Stimulated activated CD4-positive, alpha-beta T cell treated with anti-CD3 and anti-CD28 coated beads, Interleukin-4, amount 100 ng/mL, for 48 hours (primary cell): ENCODE measurements at regions not wholly inside any gene's neighbourhood (a gene's known extent, or its start where the extent isn't known, plus 50 kb on each side); places are given as distances from the start of the nearest gene placed in this dataset.

Experiments used
- DNase-seq, 2 donors: peaks; one replicate each; pipeline ENCODE4 v3.0.0-alpha.2; 2020; ENCODE audit warnings: low read depth in 2 of 2

DNA sequence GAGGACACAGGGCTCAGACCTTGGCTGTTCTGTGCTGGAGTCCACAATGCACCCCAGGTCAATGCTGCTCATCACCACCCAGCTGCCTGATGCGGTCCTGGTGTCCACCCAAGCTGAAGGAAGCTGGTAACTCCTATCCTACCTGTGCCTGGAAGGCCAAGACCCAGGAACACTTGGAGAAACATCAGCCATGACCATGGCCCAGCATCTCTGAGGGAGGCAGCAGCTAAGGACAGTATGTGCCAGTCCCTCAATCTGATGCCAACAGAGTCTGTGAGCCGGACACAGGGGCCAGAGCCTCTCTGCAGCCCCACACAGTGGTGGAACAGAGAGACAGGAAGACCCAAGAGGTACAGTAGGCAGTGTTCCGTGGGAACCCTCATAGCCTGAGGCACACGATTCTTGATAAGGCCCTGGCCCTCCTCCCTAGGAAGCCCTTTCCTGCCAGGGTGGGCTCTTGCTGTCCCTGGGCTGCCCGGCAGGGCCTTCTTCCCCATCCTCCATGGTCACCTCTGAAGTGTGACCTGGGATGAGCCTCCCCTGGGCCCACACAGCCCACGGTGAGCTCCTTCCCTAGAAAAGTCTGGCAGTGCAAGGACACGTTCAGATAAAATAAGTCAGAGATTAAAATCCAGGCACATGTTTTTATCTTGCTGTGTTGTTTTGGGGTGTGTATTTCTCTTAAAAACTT is 170.7 kb downstream of the THBS2 start:
- DNase-seq, result no peak

DNA sequence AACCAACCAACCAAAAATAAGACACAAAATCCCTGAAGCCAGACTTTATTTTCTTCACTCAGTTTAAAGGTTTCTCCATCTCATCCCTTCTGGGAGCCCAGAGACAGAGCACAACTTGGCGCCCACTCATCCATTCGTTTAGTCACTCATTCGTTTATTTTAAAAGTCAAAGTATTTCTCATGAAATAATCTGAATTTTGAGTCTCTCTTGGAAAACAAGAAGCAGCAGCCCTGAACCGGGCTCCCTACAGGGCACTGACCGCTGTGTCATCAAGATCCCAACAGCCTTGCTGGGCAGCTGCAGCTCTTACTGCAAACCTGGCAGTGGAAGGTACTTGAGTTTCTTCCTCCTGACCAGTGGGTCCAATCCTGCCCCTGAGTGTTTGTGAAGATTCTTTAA is 171.6 kb downstream of the THBS2 start:
- no peak for DNase-seq

DNA sequence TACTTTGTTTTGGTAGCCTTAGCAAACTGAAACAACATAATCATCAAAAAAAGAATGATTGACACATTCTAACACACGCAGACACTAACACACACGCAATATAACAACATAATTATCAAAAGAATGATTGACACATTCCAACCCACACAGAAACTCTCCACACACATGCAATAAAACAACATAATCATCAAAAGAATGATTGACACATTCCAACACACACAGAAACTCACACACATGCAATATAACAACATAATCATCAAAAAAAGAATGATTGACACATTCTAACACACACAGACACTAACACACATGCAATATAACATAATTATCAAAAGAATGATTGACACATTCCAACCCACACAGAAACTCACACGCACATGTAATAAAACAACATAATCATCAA is 172.4 kb downstream of the THBS2 start:
- DNase-seq, result no peak

DNA sequence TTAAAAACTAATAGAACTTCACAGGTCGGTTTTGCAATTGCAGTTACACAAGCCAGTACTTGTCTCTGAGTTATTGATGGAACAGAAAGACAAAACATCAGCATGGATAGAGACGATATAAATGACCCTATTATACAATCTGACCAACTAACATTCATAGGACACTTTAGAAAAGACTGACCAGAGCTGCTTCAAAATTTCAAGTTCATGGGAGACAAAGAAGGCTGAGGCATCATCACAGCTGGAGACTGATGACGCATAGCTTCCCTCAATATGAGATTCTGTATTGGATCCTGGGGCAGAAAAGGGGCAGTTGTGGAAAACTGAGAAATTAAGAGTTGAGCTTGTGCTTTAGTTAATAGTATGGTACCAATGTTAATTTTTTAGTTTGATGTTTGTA is 174.0 kb downstream of the THBS2 start:
- DNase-seq, result no peak

DNA sequence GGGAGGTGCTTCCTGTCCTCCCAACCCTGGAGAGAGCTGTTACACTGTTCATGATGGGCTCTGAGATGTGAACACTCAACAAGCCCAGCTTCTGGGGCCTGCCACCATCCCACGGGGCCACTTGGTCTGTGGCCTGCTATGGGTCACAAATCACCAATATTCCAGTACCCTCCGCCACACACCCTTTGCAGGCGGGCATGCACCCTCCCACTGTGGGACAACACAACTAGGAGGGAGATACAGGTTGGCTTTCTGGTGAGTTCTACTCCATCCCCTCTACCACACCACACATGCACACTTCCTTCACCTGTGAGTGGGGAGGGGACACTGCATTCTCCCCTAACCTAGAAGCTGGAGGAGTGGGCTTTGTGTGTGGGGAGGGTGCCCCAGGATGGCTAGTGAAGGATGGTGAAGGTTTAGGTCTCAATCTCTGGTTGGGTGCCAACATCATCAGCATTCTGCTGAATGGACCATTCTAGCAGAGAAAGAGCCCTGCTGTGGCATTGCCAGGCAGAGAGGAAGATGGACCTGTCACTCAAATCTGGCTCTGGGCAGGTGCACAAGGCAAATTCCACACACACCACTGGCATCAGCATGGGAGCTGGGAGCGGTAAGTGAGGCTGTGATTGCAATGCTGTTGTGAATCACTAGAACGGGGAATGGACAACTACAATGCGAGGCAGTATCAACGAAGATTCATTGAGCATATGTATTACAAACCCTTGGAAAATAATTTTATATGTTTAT is 175.1 kb downstream of the THBS2 start:
- no peak for DNase-seq

DNA sequence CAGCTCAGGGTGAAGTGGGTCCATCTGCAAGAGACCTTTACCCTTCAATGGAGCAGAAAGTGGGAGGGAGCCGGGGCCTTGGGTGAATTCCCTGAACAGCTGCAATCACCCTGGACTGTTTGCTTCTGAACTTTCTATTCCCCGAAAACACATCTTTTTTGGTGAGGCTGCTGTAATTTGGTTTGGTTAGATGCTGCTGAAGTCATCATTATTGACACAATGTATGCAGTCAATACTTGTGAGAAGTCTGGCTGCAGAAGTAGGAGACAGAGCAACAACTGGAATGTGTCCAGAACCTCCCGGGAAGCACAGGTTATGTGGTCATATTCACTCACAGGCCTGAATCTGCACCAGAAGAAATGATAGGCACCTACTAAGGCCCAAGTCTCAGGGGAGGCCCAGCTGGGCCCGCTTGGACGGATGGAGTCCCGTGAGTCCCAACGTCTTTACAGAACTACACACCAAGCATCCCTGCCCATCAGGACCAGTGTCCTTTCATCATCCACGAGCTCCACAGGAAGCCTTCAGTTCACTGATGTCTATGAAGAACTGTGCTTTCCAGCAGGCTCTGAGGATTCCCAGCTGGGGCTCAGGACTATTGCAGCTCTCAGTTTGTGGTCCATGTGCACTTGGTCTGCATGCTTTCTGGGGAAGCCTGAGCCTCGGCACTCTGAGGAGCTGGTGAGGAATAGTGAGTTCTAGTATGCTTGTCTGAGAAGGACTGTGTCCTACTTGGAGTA is 177.6 kb downstream of the THBS2 start:
- DNase-seq, result no peak

DNA sequence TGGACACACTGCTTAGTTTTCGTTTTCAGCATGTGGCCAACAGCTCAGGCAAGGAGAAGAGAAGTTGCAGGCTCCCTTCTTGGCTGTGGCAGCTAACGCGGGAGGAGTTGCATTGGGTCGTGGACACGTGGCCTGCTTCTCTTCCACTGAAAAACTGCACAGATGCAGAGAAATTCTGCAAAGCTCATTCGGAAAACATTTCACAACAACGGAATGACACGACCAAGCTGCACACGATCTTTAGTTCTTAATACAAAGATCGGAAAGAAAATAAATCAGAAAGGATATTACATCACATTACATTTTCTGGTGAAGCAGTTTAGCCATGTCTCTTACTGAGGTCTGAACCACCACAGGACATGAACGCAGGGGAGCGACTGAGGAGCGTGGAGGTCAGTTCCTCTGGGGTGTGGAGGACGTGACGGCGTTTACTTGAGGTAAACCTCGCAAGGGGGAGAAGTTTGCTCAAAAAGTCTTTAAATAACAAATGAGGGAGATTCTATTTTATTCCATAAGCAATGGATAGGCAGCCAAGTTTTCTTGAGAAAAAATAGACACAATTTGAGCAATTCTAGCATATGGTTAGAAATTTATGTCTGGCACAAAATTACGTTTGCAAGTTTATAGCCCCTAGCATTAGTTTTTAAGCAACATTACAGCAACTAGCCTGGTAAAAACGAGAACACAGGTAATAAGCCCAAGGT is 178.3 kb downstream of the THBS2 start:
- DNase-seq, result no peak

DNA sequence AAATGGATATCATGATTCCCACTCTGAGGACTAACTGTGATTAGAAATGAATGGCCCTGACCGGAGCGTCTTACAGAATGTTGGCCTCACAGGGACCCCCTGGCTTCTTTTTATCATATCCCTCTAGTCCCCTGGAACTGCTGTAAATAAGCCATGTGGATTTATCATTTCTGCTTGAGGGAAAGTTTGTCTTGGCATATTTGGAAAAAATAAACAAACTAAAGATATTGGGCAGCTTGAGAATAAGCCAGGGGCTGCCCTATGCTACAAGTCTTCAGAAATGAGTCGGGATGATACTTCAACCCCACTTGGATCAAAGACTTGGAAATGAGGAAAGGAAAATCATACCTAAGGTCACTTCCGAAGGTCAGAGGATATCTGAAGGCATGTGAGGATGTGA is 179.1 kb downstream of the THBS2 start:
- DNase-seq, result no peak

DNA sequence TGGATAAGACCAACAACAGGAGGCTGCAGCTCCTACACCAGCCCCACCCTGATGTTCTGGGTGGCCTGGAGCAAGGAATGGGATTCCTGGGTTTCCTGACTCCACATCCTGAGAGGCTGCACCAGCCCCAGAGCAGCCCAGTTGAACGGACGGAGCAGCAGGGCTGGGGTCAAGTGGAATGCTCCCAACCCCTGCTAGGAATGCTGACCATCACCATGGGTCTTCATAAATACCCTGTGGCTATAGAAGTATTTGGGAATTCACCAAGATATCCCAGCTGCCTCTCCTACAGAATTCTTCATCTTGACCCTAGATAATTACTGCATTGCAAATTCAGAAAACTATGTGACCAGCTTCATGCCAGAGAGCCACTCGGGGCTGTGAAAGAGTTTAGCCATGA is 180.3 kb downstream of the THBS2 start:
- no peak for DNase-seq

DNA sequence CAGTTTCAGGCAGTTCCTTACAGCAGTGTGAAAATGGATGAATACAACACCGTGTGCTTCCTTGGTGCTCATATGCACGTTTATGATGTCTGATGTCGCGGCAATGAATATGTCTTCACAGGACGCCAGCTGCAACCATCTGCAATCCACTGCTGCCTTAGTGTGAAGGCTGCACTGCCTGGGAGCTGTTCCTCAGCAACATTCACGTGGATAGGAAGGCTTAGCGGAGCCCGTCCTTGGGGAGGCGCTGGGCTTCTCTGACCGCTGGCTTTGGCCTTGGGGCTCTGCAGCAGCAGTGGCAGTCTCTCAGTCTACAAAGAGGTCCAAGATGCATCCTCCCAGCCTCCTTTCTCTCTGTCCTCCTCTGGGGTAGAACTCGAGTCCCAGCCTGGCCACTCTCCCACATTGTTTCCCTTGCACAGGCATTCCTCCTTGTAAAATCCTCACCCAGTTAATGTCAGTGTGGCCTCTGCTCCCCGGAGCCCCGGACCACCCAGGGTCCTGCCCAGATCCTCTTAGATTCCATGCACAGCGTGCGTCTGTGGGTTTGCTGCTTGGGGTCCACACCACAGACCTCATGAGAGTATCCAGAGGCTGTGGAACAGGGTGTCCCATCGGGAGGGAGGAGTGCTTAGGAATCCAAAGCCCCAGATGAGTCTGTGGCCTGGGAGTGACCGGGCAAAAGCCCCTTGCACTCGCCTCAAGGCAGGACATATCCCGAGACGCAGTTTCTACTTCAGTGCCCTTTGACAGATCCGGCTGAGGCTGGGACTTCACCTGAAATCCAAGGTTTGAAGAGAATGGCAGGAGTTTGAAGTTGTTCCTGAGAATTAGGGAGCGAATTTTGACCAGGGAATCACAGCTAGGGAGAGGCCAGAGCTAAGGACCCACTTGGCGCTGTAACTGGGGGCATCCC is 181.3 kb downstream of the THBS2 start:
- DNase-seq, result no peak

DNA sequence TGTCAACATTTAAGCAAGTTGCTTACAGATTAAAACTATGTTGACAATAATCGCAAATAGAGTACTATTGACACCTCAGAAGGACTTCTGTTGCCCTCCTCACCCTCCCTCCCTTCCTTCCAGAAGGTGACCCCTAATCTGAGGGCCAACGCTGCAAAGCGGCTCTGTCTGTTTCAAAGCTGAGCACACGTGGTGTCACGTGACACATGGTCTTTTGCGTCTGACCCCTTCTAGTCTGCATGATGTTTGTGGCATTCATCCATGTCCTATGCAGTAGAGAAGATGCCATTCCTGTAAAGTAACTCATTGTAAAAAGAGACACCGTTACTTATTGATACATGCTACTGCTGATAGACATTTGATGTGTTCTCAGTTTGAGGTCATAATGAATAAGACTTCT is 182.3 kb downstream of the THBS2 start:
- no peak for DNase-seq

DNA sequence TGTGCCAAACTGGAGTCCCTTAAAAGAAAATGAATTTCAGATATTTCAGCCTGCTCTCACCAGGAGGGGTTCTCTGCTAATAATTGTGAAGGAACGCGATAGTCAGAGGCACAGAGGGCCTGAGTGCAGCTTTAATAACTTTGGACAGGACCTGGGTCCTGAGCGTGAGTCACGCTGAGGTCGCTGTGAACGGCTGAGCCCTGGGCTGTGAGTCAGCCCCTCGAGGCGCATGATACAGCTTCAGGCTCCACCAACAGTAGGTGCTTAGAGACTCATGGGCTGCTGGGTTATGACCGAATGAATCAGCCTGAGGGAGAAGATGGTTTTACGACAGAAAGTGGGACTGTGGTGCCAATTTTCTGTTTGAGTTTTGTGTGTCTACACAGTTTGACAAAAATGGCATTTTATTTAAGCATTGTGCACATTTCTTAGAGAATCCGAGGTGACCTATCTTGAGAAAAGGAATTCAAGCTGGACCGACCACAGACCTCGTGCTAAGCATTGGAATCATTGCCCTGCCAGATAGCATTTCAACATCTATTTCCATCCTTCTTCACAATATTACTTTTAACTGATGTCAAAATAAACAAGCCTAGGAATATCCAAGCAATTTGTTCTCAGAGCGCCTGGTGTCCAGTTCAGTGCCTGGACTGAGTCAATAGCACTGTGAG is 183.0 kb downstream of the THBS2 start:
- DNase-seq, result no peak

DNA sequence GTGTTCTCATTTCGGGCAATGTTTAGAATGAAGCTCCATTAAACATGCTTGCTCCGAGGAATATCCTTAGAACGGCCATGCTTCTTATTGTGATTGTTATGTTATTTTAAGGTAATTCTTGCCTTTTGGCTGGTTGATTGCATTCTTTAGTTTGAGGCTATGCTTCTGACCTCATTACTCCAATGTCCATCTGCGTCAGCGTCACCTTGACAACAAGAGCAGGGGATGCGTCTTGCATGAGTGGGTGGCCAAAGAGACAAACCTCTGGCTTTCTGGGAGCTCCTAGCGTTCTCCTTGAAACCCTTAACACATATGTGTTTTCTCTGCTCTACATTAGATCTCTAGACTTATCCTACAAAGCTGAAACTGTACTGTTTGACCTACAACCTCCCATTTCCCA is 184.3 kb downstream of the THBS2 start:
- DNase-seq, result no peak

DNA sequence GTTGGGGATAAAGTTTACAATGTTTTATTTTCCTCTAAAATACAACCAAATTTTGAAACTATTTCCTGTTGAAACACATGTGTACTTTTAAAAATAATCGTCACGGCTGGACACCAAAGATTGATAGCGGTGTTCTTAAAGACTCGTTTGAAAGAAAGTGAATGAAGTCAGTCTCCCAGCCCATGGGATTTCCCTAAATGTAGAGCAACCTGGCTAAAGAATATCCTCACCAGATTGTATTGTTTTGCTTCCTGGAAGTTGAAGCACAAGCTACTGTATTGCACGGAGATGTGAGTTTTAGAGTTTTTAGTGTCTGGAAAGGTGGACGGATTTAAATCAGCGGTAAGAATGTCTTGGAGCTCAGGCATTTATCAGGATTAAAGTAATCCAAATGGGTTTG is 189.5 kb downstream of the THBS2 start:
- DNase-seq, result no peak

DNA sequence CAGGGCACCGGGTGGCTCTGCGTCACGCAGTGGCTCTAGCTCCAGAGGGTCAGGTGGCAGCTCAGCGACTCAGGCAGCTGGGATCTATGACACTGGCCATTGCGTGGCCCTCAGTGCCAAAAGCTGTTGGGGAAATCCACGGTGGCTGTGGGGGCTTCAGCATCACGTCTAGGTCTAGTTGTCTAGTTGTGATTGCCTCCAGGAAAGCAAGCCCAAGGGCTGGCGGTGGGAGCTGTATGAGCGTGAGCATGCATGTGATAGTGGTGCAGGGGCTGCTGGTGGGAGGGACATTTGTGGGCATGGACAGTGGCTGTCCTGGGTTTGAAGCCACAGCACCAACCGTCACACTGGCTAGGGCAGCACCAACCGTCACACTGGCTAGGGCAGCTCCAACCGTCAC is 191.4 kb downstream of the THBS2 start:
- DNase-seq, result no peak

DNA sequence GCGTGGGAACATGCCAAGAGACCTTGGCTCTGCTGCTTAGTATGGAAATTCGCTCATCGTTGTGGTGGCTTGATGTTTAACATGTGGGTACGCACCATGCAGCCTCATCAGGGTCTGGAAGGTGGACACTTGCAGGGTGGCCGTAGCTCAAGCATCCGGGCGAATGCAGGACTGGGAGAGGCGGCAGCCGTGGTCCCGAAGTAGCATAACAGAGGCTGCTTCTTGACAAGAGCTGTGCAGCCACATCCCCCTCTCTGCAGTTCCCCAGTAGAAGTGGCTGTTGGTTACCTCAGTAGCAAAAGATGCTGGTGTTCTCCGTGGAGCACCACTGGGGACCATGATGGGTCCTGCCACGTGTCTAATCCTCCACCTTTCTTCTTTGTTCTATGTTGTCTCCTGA is 195.0 kb downstream of the THBS2 start:
- DNase-seq, result no peak

DNA sequence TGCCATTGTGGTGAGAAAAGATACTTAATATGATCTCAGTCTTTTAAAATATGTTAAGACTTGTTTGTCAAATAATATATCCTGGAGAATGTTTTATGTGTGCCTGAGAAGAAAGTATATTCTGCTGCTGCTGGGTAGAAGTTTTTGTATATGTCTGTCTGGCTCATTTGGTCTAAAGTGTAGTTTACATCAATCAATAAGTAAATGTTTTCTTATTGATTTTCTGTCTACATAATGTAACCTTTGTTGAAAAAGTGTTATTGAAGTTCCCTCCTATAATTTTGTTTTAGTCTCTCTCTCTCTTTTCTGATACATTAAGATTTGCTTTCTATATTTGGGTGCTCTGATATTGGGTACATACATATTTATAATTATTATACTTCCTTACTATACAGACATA is 201.2 kb downstream of the THBS2 start:
- no peak for DNase-seq

DNA sequence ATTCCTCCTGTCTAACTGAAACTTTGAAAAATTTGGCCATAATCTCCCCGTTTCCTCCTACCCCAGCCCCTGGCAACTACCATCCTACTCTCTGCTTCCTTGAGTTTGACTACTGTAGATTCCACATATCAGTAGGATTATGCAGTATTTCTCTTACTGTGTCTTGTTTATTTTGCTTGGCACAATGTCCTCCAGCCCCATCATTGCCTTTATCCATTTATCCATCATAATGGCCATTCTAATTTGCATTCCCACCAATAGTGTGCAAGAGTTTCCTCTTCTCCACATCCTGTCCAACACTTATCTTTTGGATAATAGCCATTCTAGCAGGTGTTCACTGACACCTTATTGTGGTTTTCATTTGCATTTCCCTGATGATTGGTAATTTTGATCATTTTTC is 202.3 kb downstream of the THBS2 start:
- no peak for DNase-seq

DNA sequence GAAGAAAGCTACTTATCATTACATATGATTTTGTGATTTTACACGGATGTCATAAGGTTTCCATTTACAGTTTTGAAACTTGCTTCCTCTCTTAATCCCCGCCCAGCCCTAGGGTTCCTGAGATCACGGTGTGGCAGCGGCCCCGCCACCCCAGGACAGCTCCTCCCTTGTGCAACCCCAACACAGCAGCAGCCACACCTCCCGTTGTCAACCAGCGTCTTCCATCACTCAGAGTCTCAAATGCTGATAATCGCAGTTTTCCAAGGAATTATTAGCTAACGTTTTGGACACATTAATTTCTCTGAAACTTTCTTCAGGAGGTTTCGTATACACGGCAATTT is 204.8 kb downstream of the THBS2 start:
- no peak for DNase-seq

DNA sequence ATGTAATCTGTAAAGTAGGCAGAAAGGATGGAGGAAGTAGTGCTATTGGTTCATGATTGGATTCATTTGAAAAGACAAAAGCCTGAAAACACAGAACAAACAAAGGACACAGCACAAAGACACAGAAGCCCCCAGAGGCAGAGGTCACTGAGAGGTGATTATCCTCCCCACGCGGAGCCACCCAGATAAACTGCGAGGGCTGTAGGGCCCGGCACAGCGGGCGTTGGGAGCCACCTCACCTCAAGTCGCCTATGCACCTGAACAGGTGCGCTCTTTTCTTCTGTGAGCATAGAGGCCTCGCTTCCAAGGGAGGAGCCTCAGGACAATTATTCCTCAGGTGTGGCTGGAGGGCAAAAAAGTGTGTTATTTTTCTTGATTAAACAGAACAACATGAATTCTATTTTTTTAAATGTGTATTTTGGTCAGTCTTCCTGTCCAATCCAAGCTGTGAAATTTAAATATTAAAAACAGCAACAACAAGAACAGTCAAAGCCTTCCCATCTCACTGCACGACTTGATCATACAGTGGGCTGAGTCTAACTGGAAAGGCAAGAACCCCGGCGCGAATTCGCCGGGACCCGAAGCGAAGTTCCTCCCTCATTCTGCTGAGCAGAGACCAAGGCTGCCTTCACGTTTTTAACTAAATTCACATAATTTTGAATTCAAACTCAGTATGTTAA is 205.3 kb downstream of the THBS2 start:
- DNase-seq, result no peak
